GM03348 (cell line): ENCODE measurements at regions not wholly inside any gene's neighbourhood (a gene's known extent, or its start where the extent isn't known, plus 50 kb on each side); places are given as distances from the start of the nearest gene placed in this dataset.
"Not testable (repeated sequence)": the region's sequence is repeated elsewhere in the genome, so short reads cannot be mapped to it uniquely, and the experiment has no call there.

Experiments used
- DNase-seq: peaks from one replicate; pipeline ENCODE4 v3.0.0; 2012; ENCODE audit warnings: low spot score

GRCh38 chr22:22779213-22779612 lies 108.4 kb upstream of the IGLL5 start:
- DNase-seq, result no peak

GRCh38 chr22:22783575-22783974 lies 104.0 kb upstream of the IGLL5 start:
- DNase-seq, result no peak

GRCh38 chr22:22784249-22785039 lies 103.2 kb upstream of the IGLL5 start:
- no peak for DNase-seq

- no peak for DNase-seq
These were observed 102.1 kb upstream of the IGLL5 start for GRCh38 chr22:22785316-22786065.

- no peak for DNase-seq
These were observed 101.1 kb upstream of the IGLL5 start for GRCh38 chr22:22786301-22787115.

- no peak for DNase-seq
These were observed 100.5 kb upstream of the IGLL5 start for GRCh38 chr22:22787151-22787550.

GRCh38 chr22:22787786-22788459 lies 99.7 kb upstream of the IGLL5 start:
- DNase-seq, result peak; percentile 72

- no peak for DNase-seq
These were observed 99.1 kb upstream of the IGLL5 start for GRCh38 chr22:22788460-22789037.

- DNase-seq, result no peak
These were observed 98.2 kb upstream of the IGLL5 start for GRCh38 chr22:22789233-22789921.

- DNase-seq, result no peak
These were observed 97.4 kb upstream of the IGLL5 start for GRCh38 chr22:22789922-22790845.

- DNase-seq, result no peak
These were observed 96.0 kb upstream of the IGLL5 start for GRCh38 chr22:22791438-22792181.

GRCh38 chr22:22792205-22792786 lies 95.3 kb upstream of the IGLL5 start:
- not testable (repeated sequence) for DNase-seq

GRCh38 chr22:22795639-22796038 lies 92.0 kb upstream of the IGLL5 start:
- not testable (repeated sequence) for DNase-seq

- DNase-seq, result no peak
These were observed 90.9 kb upstream of the IGLL5 start for GRCh38 chr22:22796724-22797123.

GRCh38 chr22:22798232-22798616 lies 89.4 kb upstream of the IGLL5 start:
- no peak for DNase-seq

GRCh38 chr22:22798716-22799115 lies 88.9 kb upstream of the IGLL5 start:
- no peak for DNase-seq

GRCh38 chr22:22799561-22799960 lies 88.1 kb upstream of the IGLL5 start:
- DNase-seq, result no peak

- no peak for DNase-seq
These were observed 86.9 kb upstream of the IGLL5 start for GRCh38 chr22:22800716-22801115.
